Right lobe of liver (tissue), 4 donors: ENCODE measurements at regions not wholly inside any gene's neighbourhood (a gene's known extent, or its start where the extent isn't known, plus 50 kb on each side); places are given as distances from the start of the nearest gene placed in this dataset.

Experiments
- CTCF ChIP-seq, 4 donors: fragments of 200-600 bp in 3 of 4; fragments of 450-650 bp in 1 of 4; IDR thresholded peaks; one replicate each; pipeline versions ENCODE4 v1.5.1 to v1.8.0; 2016 to 2022; ENCODE audit warnings: antibody characterized with exemption in 4 of 4, mild to moderate bottlenecking in 2 of 4
- POLR2A ChIP-seq: fragments of 450-650 bp; IDR thresholded peaks from one replicate; pipeline ENCODE4 v1.6.1; 2017; ENCODE audit warnings: antibody characterized with exemption, mild to moderate bottlenecking
- donor health status: DM: no; HTN: no; CAD: no.
- donor health status: DM: no; HTN: no; CAD: no.
- donor health status: DM: no; HTN: yes; CAD: no.

GRCh38 chr1:2913091-2913490 lies 108.2 kb upstream of the ACTRT2 start:
- TF ChIP-seq CTCF (IDR thresholded peaks at IDR 0.05) (no peak), POLR2A (no peak)
